Tibial nerve (tissue), 4 donors: ENCODE measurements at regions not wholly inside any gene's neighbourhood (a gene's known extent, or its start where the extent isn't known, plus 50 kb on each side); places are given as distances from the start of the nearest gene placed in this dataset.

ENCODE experiments used
- DNase-seq, 2 donors: peaks; one replicate each; pipeline ENCODE4 v3.0.0-alpha.2; 2019; ENCODE audit warnings: low spot score in 2 of 2
- H3K27ac ChIP-seq, 4 donors: fragments of 200-600 bp; sonication (generic) in 3 of 4; one replicate each; pipeline ENCODE4 v1.5.1; 2017 to 2019; ENCODE audit warnings: mild to moderate bottlenecking in 1 of 4
- H3K27me3 ChIP-seq, 2 donors: fragments of 200-600 bp; sonication (generic) in 1 of 2; one replicate each; pipeline versions ENCODE4 v1.5.1 to v1.6.0; 2017 to 2019
- H3K36me3 ChIP-seq, 3 donors: fragments of 200-600 bp; sonication (generic); one replicate each; pipeline ENCODE4 v1.5.1; 2018 to 2019
- H3K4me1 ChIP-seq, 4 donors: fragments of 200-600 bp; sonication (generic) in 3 of 4; one replicate each; pipeline ENCODE4 v1.5.1; 2017 to 2019
- H3K4me3 ChIP-seq, 4 donors: fragments of 200-600 bp; sonication (generic) in 3 of 4; one replicate each; pipeline ENCODE4 v1.5.1; 2017 to 2019; ENCODE audit warnings: mild to moderate bottlenecking in 1 of 4, moderate library complexity in 1 of 4
- H3K9me3 ChIP-seq, 4 donors: fragments of 200-600 bp; sonication (generic) in 3 of 4; one replicate each; pipeline ENCODE4 v1.5.1; 2017 to 2019
- CTCF ChIP-seq, 5 experiments: fragments of 200-600 bp in 3 of 5; fragments of 450-650 bp in 2 of 5; sonication (generic) in 3 of 5; IDR thresholded peaks; one replicate each; pipeline ENCODE4 v1.5.1; 2016 to 2019; ENCODE audit warnings: antibody characterized with exemption in 5 of 5, mild to moderate bottlenecking in 3 of 5, moderate library complexity in 2 of 5
- EP300 ChIP-seq, 2 donors: sonication (generic); formaldehyde crosslinking; IDR thresholded peaks; one replicate each; pipeline ENCODE4 v1.6.1; 2017; ENCODE audit warnings: antibody characterized with exemption in 2 of 2, mild to moderate bottlenecking in 1 of 2
- POLR2A ChIP-seq, 2 donors: fragments of 450-650 bp; IDR thresholded peaks; one replicate each; pipeline ENCODE4 v1.6.1; 2017; ENCODE audit warnings: antibody characterized with exemption in 2 of 2, mild to moderate bottlenecking in 2 of 2, moderate library complexity in 2 of 2
- WGBS, 2 donors: methylation state at CpG; one replicate each; pipeline ENCODE4 v1.1.5; 2018; 5-methylcytosine and 5-hydroxymethylcytosine counted together

GRCh38 chr3:159026510-159026909 is 224.7 kb downstream of the MFSD1 start:
- H3K4me1 ChIP-seq = no peaks in the 10 kb centered on the region
- no peak overlapping the region for H3K27ac ChIP-seq
- no peaks in the 10 kb centered on the region for H3K36me3 ChIP-seq
- 90 to 100% methylated on average over 1 of the region's 1 CpG for WGBS, 2 donors
- no peak overlapping the region for H3K4me3 ChIP-seq
- no peak for DNase-seq
- H3K9me3 ChIP-seq = peaks cover 0 to 29% (median 0%) of the 10 kb centered on the region in 4 donors
- TF ChIP-seq EP300 (IDR thresholded peaks at IDR 0.05) (no peak), POLR2A (IDR thresholded peaks at IDR 0.05) (no peak), CTCF (IDR thresholded peaks at IDR 0.05) (no peak)
- no peaks in the 10 kb centered on the region for H3K27me3 ChIP-seq

- no peak for TF ChIP-seq CTCF (IDR thresholded peaks at IDR 0.05)
- TF ChIP-seq EP300 (IDR thresholded peaks at IDR 0.05) = no peak
- no peak for TF ChIP-seq POLR2A (IDR thresholded peaks at IDR 0.05)
- WGBS, 2 donors = 90 to 96% methylated on average over 1 of the region's 1 CpG
- no peaks in the 10 kb centered on the region for H3K27me3 ChIP-seq
- H3K36me3 ChIP-seq = no peaks in the 10 kb centered on the region
- H3K4me3 ChIP-seq = no peak overlapping the region
- H3K4me1 ChIP-seq = no peaks in the 10 kb centered on the region
- no peak overlapping the region for H3K27ac ChIP-seq
- peaks cover 0 to 10% (median 0%) of the 10 kb centered on the region in 4 donors for H3K9me3 ChIP-seq
- no peak for DNase-seq
These were observed 226.9 kb downstream of the MFSD1 start for GRCh38 chr3:159028706-159029105.

GRCh38 chr3:159029306-159030026 is 227.6 kb downstream of the MFSD1 start:
- WGBS, 2 donors = 87 to 95% methylated on average over 3 of the region's 3 CpGs
- TF ChIP-seq CTCF (IDR thresholded peaks at IDR 0.05) = no peak
- TF ChIP-seq EP300 (IDR thresholded peaks at IDR 0.05) = no peak
- TF ChIP-seq POLR2A (IDR thresholded peaks at IDR 0.05) = no peak
- H3K27me3 ChIP-seq = no peaks in the 10 kb centered on the region
- H3K4me3 ChIP-seq = no peak overlapping the region
- H3K4me1 ChIP-seq = no peaks in the 10 kb centered on the region
- H3K27ac ChIP-seq = no peak overlapping the region
- H3K9me3 ChIP-seq = peaks cover 0 to 4% (median 0%) of the 10 kb centered on the region in 4 donors
- DNase-seq = no peak
- H3K36me3 ChIP-seq = no peaks in the 10 kb centered on the region

GRCh38 chr3:159030138-159030670 is 228.3 kb downstream of the MFSD1 start:
- Histone ChIP-seq H3K27me3 (no peaks in the 10 kb centered on the region), H3K36me3 (no peaks in the 10 kb centered on the region), H3K4me3 (no peak overlapping the region), H3K4me1 (no peaks in the 10 kb centered on the region), H3K27ac (no peak overlapping the region), H3K9me3 (peaks cover 0 to 2% (median 0%) of the 10 kb centered on the region in 4 donors)
- no peak for TF ChIP-seq CTCF (IDR thresholded peaks at IDR 0.05)
- no peak for TF ChIP-seq POLR2A (IDR thresholded peaks at IDR 0.05)
- no peak for TF ChIP-seq EP300 (IDR thresholded peaks at IDR 0.05)
- WGBS, 2 donors = 52 to 75% methylated on average over 1 of the region's 1 CpG
- no peak for DNase-seq

GRCh38 chr3:159030886-159031679 is 229.2 kb downstream of the MFSD1 start:
- Histone ChIP-seq H3K4me3 (no peak overlapping the region), H3K4me1 (no peaks in the 10 kb centered on the region), H3K36me3 (no peaks in the 10 kb centered on the region), H3K9me3 (no peaks in the 10 kb centered on the region), H3K27me3 (no peaks in the 10 kb centered on the region), H3K27ac (no peak overlapping the region)
- DNase-seq = no peak
- WGBS, 2 donors = 78 to 79% methylated on average over 6 of the region's 6 CpGs
- TF ChIP-seq POLR2A (IDR thresholded peaks at IDR 0.05) (no peak), CTCF (IDR thresholded peaks at IDR 0.05) (no peak), EP300 (IDR thresholded peaks at IDR 0.05) (no peak)
